GM23338 (cell line): ENCODE measurements at regions not wholly inside any gene's neighbourhood (a gene's known extent, or its start where the extent isn't known, plus 50 kb on each side); places are given as distances from the start of the nearest gene placed in this dataset.
A peak's percentile ranks its signal among the peaks of the same experiment; 100 is the strongest.

Experiments
- ATAC-seq: fragments of 200-7000 bp; cut with Tn5 transposase; 3 replicates; pipeline ENCODE4 v1.9.1; 2020
- DNase-seq: peaks from one replicate; pipeline ENCODE4 v3.0.0-alpha.2; 2015; ENCODE audit warnings: low spot score
- H2AFZ ChIP-seq: fragments of 200-600 bp; sonication (generic); 2 replicates; pipeline ENCODE4 v1.8.0; 2016; ENCODE audit warnings: antibody characterized with exemption, mild to moderate bottlenecking, moderate library complexity
- H3F3A ChIP-seq: fragments of 200-600 bp; sonication (generic); replicated peaks from 2 replicates; pipeline ENCODE4 v1.8.0; 2017; ENCODE audit warnings: antibody characterized with exemption, mixed run types, low read depth
- H3K27ac ChIP-seq: fragments of 200-600 bp; sonication (generic); 2 replicates; pipeline ENCODE4 v1.6.1; 2016; ENCODE audit warnings: low read depth
- H3K27me3 ChIP-seq: fragments of 200-600 bp; sonication (generic); 2 replicates; pipeline ENCODE4 v1.8.0; 2016; ENCODE audit warnings: mild to moderate bottlenecking, mixed run types, moderate library complexity; ENCODE audit not compliant: insufficient read depth
- H3K36me3 ChIP-seq: fragments of 200-600 bp; sonication (generic); 2 replicates; pipeline ENCODE4 v1.8.0; 2016; ENCODE audit warnings: mild to moderate bottlenecking; ENCODE audit not compliant: insufficient read depth
- H3K4me1 ChIP-seq: fragments of 200-600 bp; sonication (generic); 2 replicates; pipeline ENCODE4 v1.8.0; 2016; ENCODE audit warnings: mild to moderate bottlenecking, moderate library complexity; ENCODE audit not compliant: insufficient read depth
- H3K4me2 ChIP-seq: fragments of 200-600 bp; sonication (generic); 2 replicates; pipeline ENCODE4 v1.7.1; 2017; ENCODE audit warnings: mixed run types
- H3K4me3 ChIP-seq: fragments of 200-600 bp; sonication (generic); 2 replicates; pipeline ENCODE4 v1.6.1; 2016; ENCODE audit warnings: mixed run types
- H3K79me2 ChIP-seq: fragments of 200-600 bp; sonication (generic); replicated peaks from 2 replicates; pipeline ENCODE4 v1.8.0; 2017; ENCODE audit warnings: mild to moderate bottlenecking; ENCODE audit not compliant: insufficient read depth
- H3K9me2 ChIP-seq: fragments of 200-600 bp; sonication (generic); 2 replicates; pipeline ENCODE4 v1.8.0; 2017; ENCODE audit not compliant: insufficient read depth
- H4K20me1 ChIP-seq: fragments of 200-600 bp; sonication (generic); replicated peaks from 2 replicates; pipeline ENCODE4 v1.8.0; 2017; ENCODE audit warnings: mild to moderate bottlenecking; ENCODE audit not compliant: insufficient read depth
- H3K27ac Mint-ChIP-seq: 2 replicates; pipeline ENCODE4 v1.8.0; 2020; ENCODE audit warnings: inconsistent platforms, mild to moderate bottlenecking, moderate library complexity, mixed read lengths
- H3K27me3 Mint-ChIP-seq: 3 replicates; pipeline ENCODE4 v1.8.0; 2022; ENCODE audit warnings: low read depth, mild to moderate bottlenecking, moderate library complexity, mixed read lengths, inconsistent platforms; ENCODE audit not compliant: insufficient read depth, poor library complexity
- H3K36me3 Mint-ChIP-seq: 3 replicates; pipeline ENCODE4 v1.8.0; 2021; ENCODE audit warnings: low read depth, mild to moderate bottlenecking, inconsistent platforms, moderate library complexity, mixed read lengths
- H3K4me1 Mint-ChIP-seq: 3 replicates; pipeline ENCODE4 v1.8.0; 2020; ENCODE audit warnings: mild to moderate bottlenecking, inconsistent platforms, mixed read lengths
- H3K4me3 Mint-ChIP-seq: 3 replicates; pipeline ENCODE4 v1.8.0; 2021; ENCODE audit warnings: moderate library complexity, mild to moderate bottlenecking, inconsistent platforms, mixed read lengths
- H3K9me3 Mint-ChIP-seq: 3 replicates; pipeline ENCODE4 v1.8.0; 2020; ENCODE audit warnings: moderate library complexity, mild to moderate bottlenecking, inconsistent platforms, mixed read lengths
- CREB1 ChIP-seq: fragments of 250-450 bp; sonication (Bioruptor Pico); IDR thresholded peaks from 2 replicates; pipeline ENCODE4 v1.5.0; 2020; ENCODE audit warnings: low read depth, mild to moderate bottlenecking, moderate library complexity
- CTCF ChIP-seq, 2 experiments: fragments of 200-600 bp in 1 of 2; sonication (generic) in 1 of 2; conservative IDR thresholded peaks; 2 replicates each; pipeline versions ENCODE4 v1.5.1 to v1.6.1; 2016 to 2017; ENCODE audit warnings: antibody characterized with exemption in 2 of 2, low read depth in 2 of 2, mild to moderate bottlenecking in 2 of 2, moderate library complexity in 1 of 2
- ETS1 ChIP-seq: IDR thresholded peaks from 2 replicates; pipeline ENCODE4 v1.6.1; 2016; ENCODE audit warnings: antibody characterized with exemption
- EZH2 ChIP-seq: fragments of 200-600 bp; sonication (generic); IDR thresholded peaks from one replicate; pipeline ENCODE4 v1.8.0; 2017; ENCODE audit warnings: antibody characterized with exemption, mild to moderate bottlenecking, low read depth; ENCODE audit not compliant: unreplicated experiment
- EZH2phosphoT487 ChIP-seq: fragments of 200-600 bp; sonication (generic); IDR thresholded peaks from one replicate; pipeline ENCODE4 v1.8.1; 2018; ENCODE audit warnings: antibody characterized with exemption; ENCODE audit not compliant: unreplicated experiment
- JUNB ChIP-seq: IDR thresholded peaks from one replicate; pipeline ENCODE4 v1.6.1; 2016; ENCODE audit warnings: antibody characterized with exemption; ENCODE audit not compliant: unreplicated experiment
- NANOG ChIP-seq: IDR thresholded peaks from 2 replicates; pipeline ENCODE4 v1.6.1; 2016; ENCODE audit warnings: antibody characterized with exemption, borderline replicate concordance
- POLR2AphosphoS5 ChIP-seq: IDR thresholded peaks from 2 replicates; pipeline ENCODE4 v1.6.1; 2016; ENCODE audit warnings: antibody characterized with exemption, low read depth
- REST ChIP-seq: IDR thresholded peaks from one replicate; pipeline ENCODE4 v1.6.1; 2018; ENCODE audit warnings: antibody characterized with exemption; ENCODE audit not compliant: unreplicated experiment
- STAT1 ChIP-seq: IDR thresholded peaks from one replicate; pipeline ENCODE4 v1.6.1; 2016; ENCODE audit warnings: antibody characterized with exemption; ENCODE audit not compliant: unreplicated experiment
- ZNF114 ChIP-seq: fragments of 250-450 bp; sonication (Bioruptor Pico); IDR thresholded peaks from 2 replicates; pipeline ENCODE4 v1.5.0; 2020; ENCODE audit warnings: mild to moderate bottlenecking, moderate library complexity
- ZNF331 ChIP-seq: fragments of 250-450 bp; sonication (Bioruptor Pico); IDR thresholded peaks from 2 replicates; pipeline ENCODE4 v1.5.0; 2020; ENCODE audit warnings: low read depth, mild to moderate bottlenecking, moderate library complexity
- ZNF462 ChIP-seq: fragments of 250-450 bp; sonication (Bioruptor Pico); IDR thresholded peaks from 2 replicates; pipeline ENCODE4 v1.5.0; 2020; ENCODE audit warnings: mild to moderate bottlenecking, moderate library complexity

- no peaks in the 10 kb centered on the region for H3K79me2 ChIP-seq
- no peak overlapping the region for H3K4me3 Mint-ChIP-seq
- H3K27me3 ChIP-seq: no peaks in the 10 kb centered on the region
- H3K27ac ChIP-seq: no peak overlapping the region
- no peaks in the 10 kb centered on the region for H3K36me3 Mint-ChIP-seq
- DNase-seq: no peak
- peak overlapping the region; percentile 57; the same call in 1 of the 2 replicates for H2AFZ ChIP-seq
- no peaks in the 10 kb centered on the region for H3K9me2 ChIP-seq
- ATAC-seq: no peak
- TF ChIP-seq JUNB: no peak
- TF ChIP-seq CTCF (conservative IDR thresholded peaks at IDR 0.05; ENCODE audit: low read depth in 2 of 2): no peak
- no peak for TF ChIP-seq STAT1
- TF ChIP-seq REST: no peak
- TF ChIP-seq ZNF462 (CRISPR knock-in tag): no peak
- TF ChIP-seq EZH2phosphoT487: no peak
- no peak for TF ChIP-seq CREB1
- TF ChIP-seq POLR2AphosphoS5: no peak
- TF ChIP-seq EZH2: no peak
- no peak for TF ChIP-seq ETS1
- TF ChIP-seq NANOG: no peak
- no peak for TF ChIP-seq ZNF331 (CRISPR knock-in tag)
- no peak for TF ChIP-seq ZNF114 (CRISPR knock-in tag)
- no peak overlapping the region for H3K4me2 ChIP-seq
- peak overlapping the region; percentile 46 for H3K27ac Mint-ChIP-seq
- H3K4me1 Mint-ChIP-seq: peaks cover 23% of the 10 kb centered on the region
- H3K9me3 Mint-ChIP-seq: peaks cover 2% of the 10 kb centered on the region; the same call in 2 of the 3 replicates
- no peak overlapping the region for H3K4me3 ChIP-seq
- no peaks in the 10 kb centered on the region for H3K27me3 Mint-ChIP-seq
- peaks cover 35% of the 10 kb centered on the region for H3K4me1 ChIP-seq
- no peaks in the 10 kb centered on the region for H4K20me1 ChIP-seq
- no peaks in the 10 kb centered on the region for H3F3A ChIP-seq
- H3K36me3 ChIP-seq: no peaks in the 10 kb centered on the region
These were observed 185.1 kb upstream of the ELAVL2 start for GRCh38 chr9:24011009-24011717.
